Stimulated activated memory B cell treated with anti-CD40 and anti-IgM and Interleukin-4, amounts not matched to agents 10 μg/mL and 1 μg/mL and 100 μg/mL, for 72 hours (primary cell): ENCODE measurements at regions not wholly inside any gene's neighbourhood (a gene's known extent, or its start where the extent isn't known, plus 50 kb on each side); places are given as distances from the start of the nearest gene placed in this dataset.

ENCODE experiments used
- ATAC-seq: fragments of 150-1000 bp; cut with Tn5 transposase; 2 replicates; pipeline ENCODE4 v1.10.0; 2021
- H3K27ac Mint-ChIP-seq: one replicate; pipeline ENCODE4 v1.8.0; 2022; ENCODE audit warnings: mild to moderate bottlenecking, mixed read lengths
- H3K27me3 Mint-ChIP-seq: one replicate; pipeline ENCODE4 v1.8.0; 2022; ENCODE audit warnings: mixed read lengths
- H3K36me3 Mint-ChIP-seq: one replicate; pipeline ENCODE4 v1.8.0; 2022; ENCODE audit warnings: mixed read lengths
- H3K4me1 Mint-ChIP-seq: one replicate; pipeline ENCODE4 v1.8.0; 2022; ENCODE audit warnings: mixed read lengths
- H3K4me3 Mint-ChIP-seq: one replicate; pipeline ENCODE4 v1.8.0; 2022; ENCODE audit warnings: mild to moderate bottlenecking, moderate library complexity, mixed read lengths
- H3K9me3 Mint-ChIP-seq: one replicate; pipeline ENCODE4 v1.8.0; 2022; ENCODE audit warnings: mixed read lengths

DNA sequence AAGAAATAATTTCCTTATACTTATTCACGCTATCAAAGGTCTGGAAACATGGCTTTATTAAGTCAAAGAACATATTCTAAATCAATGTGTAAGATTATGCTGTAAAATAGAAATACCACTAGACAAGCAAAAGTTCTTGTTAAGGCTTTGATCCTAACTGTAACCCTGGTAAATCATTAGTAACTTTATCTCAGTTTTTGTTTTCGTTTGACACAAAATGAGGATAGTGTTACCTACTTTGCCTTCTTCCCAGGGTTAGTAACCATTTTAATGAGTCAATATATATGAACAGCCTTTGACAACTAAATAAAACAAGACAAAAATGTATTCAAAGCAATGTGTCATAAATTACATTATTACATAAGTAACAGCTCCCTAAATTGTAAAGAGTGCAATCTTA is 1336.3 kb downstream of the FAM181B start:
- no peaks in the 10 kb centered on the region for H3K4me1 Mint-ChIP-seq
- no peak overlapping the region for H3K27ac Mint-ChIP-seq
- H3K36me3 Mint-ChIP-seq, result no peaks in the 10 kb centered on the region
- ATAC-seq, result no peak
- H3K4me3 Mint-ChIP-seq, result no peak overlapping the region
- no peaks in the 10 kb centered on the region for H3K27me3 Mint-ChIP-seq
- no peaks in the 10 kb centered on the region for H3K9me3 Mint-ChIP-seq

DNA sequence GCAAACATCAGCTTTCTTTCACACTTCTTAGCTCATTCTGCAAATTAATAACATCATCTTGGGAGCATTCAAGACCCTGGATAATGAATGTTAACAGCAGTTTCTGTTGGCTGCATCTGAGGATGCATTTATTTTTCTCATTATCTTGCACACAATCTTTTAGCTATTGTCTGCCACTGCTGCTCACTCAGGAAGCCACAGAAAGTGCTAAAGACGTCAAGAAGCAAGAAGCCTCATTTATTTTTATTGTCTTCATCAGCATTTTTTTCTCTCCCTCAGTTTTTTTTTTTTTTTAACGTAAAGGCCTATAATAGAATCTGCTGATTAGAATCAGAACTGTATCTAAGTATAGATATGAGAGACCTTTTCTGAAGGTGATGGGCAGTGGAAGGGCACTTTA is 1339.4 kb downstream of the FAM181B start:
- H3K4me3 Mint-ChIP-seq, result no peak overlapping the region
- no peaks in the 10 kb centered on the region for H3K36me3 Mint-ChIP-seq
- no peaks in the 10 kb centered on the region for H3K4me1 Mint-ChIP-seq
- no peaks in the 10 kb centered on the region for H3K27me3 Mint-ChIP-seq
- no peak overlapping the region for H3K27ac Mint-ChIP-seq
- no peaks in the 10 kb centered on the region for H3K9me3 Mint-ChIP-seq
- no peak for ATAC-seq

DNA sequence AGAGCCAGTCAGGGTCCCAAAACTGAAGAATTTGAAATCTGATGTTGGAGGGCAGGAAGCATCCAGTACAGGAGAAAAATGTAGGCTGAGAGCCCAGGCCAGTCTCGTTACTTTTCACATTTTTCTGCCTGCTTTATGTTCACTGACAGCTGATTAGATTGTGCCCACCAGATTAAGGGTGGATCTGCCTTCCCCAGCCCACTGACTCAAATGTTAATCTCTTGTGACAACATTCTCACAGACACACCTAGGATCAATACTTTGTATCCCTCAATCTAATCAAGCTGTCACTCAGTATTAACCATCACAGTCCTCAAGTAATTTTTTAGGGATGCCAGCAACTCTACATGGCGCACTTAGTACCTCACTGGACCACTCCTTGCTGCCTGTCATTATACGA is 1345.3 kb downstream of the FAM181B start:
- ATAC-seq, result no peak
- Mint-ChIP-seq H3K36me3 (no peaks in the 10 kb centered on the region), H3K27ac (no peak overlapping the region), H3K27me3 (no peaks in the 10 kb centered on the region), H3K4me3 (no peak overlapping the region), H3K9me3 (peaks cover 5% of the 10 kb centered on the region), H3K4me1 (no peaks in the 10 kb centered on the region)

DNA sequence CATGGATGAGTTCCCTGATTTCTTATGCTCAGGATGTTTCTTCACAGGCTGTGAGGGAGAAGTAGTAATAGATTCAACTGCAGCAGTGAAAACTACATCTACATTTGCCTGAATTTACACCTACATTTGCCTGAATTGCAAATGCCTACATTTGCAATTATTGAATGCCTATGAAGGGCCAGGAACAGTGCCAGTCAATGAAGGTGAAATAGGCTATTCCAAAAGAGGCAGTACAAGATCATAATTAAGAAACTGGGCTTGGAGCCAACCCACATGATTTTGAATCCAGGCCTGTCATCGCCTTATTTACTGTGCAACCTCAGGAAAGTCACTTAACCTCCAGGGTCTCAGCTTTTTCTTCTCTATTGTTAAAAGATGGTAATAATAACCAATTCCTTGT is 1353.3 kb downstream of the FAM181B start:
- H3K27me3 Mint-ChIP-seq, result no peaks in the 10 kb centered on the region
- no peak overlapping the region for H3K4me3 Mint-ChIP-seq
- no peak for ATAC-seq
- H3K9me3 Mint-ChIP-seq, result no peaks in the 10 kb centered on the region
- H3K4me1 Mint-ChIP-seq, result no peaks in the 10 kb centered on the region
- H3K36me3 Mint-ChIP-seq, result no peaks in the 10 kb centered on the region
- H3K27ac Mint-ChIP-seq, result no peak overlapping the region

DNA sequence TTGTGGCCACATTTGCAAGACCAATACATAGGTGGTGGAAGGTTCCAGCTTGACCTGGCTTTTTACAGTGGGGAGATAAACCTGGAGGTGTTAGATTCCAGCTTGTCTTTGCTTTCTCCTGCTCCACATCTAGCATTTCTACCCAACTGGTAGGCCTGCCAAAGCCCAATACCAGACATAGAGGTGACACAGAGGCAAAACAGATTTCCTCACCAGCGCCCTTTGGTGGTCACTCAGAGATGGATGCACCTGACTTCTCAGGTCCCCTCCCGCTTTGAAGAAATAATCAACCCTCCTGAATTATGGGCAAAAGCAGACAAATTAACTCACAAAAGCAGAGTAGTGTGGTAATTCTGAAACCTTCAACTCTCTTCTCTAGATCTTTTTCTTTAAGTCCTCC is 1356.2 kb downstream of the FAM181B start:
- Mint-ChIP-seq H3K27ac (no peak overlapping the region), H3K4me1 (no peaks in the 10 kb centered on the region), H3K4me3 (no peak overlapping the region), H3K36me3 (no peaks in the 10 kb centered on the region), H3K27me3 (no peaks in the 10 kb centered on the region), H3K9me3 (peaks cover 8% of the 10 kb centered on the region)
- ATAC-seq, result no peak

DNA sequence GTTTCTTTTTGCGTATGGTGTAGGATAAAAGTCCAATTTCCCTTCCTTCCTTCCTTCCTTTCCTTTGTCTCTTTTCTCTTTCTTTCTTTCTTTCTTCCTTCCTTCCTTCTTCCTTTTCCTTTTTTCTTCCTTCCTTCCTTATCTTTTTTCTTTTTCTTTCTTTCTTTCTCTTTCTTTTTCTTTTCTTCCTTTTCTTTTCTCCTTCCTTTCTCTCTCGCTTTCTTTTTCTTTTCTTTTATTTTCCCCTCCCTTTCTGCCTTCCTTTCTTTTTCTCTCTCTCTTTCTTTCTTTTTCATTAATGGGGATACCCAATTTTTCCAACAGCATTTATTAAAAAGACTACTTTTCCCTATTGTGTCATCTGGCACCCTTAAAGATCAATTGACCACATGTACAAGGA is 1359.7 kb downstream of the FAM181B start:
- Mint-ChIP-seq H3K9me3 (peaks cover 10% of the 10 kb centered on the region), H3K4me3 (no peak overlapping the region), H3K36me3 (no peaks in the 10 kb centered on the region), H3K27me3 (no peaks in the 10 kb centered on the region), H3K27ac (no peak overlapping the region), H3K4me1 (no peaks in the 10 kb centered on the region)
- no peak for ATAC-seq

DNA sequence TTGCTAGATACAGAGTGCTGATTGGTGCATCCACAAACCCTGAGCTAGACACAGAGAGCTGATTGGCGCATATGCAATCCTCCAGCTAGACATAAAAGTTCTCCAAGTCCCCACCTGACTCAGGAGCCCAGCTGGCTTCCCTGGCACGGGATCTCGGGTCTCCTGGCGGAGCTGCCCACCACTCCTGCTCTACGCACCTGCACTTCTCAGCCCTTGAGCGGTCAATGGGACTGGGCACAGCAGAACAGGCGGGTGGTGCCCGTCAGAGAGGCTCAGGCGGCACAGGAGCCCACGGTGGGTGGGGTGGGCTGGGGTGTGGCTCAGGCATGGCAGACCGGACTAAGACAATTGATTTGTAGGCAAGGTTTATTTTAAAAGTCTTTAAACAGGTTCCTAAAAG is 1365.5 kb downstream of the FAM181B start:
- Mint-ChIP-seq H3K9me3 (peaks cover 7% of the 10 kb centered on the region), H3K4me3 (no peak overlapping the region), H3K4me1 (no peaks in the 10 kb centered on the region), H3K27ac (no peak overlapping the region), H3K27me3 (no peaks in the 10 kb centered on the region), H3K36me3 (no peaks in the 10 kb centered on the region)
- no peak for ATAC-seq

DNA sequence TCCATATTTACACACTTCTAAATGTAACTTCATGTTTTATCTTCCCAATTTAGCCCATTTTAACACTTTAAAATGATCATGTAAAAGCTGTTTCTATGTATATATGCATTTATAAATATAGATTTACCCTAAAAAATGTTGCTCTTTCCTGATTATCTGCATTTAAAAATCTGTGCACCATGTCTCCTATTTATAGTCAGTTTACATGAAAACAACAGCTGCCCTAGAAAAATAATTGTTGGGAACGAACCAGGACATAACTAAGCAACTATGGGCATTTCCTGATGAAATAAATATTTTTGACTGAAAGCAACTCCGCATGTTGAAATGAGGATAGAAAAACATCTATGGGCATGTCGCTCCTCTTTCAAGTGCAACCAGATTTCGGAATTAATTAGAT is 1368.2 kb downstream of the FAM181B start:
- Mint-ChIP-seq H3K4me3 (no peak overlapping the region), H3K36me3 (no peaks in the 10 kb centered on the region), H3K4me1 (no peaks in the 10 kb centered on the region), H3K27me3 (no peaks in the 10 kb centered on the region), H3K27ac (no peak overlapping the region), H3K9me3 (peaks cover 7% of the 10 kb centered on the region)
- no peak for ATAC-seq

DNA sequence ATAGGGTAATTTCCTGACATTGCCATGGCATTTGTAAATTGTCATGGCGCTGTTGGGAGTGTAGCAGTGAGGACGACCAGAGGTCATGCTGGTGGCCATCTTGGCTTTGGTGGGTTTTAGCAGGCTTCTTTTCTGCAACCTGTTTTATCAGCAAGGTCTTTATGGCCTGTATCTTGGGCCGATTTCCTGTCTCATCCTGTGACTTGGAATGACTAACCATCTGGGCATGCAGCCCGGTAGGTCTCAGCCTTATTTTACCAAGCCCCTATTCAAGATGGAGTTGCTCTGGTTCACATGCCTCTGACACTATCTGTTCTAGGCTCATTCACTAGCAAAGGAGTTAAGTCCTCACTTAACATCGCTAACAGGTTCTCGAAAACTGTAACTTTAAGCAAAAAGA is 1374.2 kb downstream of the FAM181B start:
- no peaks in the 10 kb centered on the region for H3K27me3 Mint-ChIP-seq
- no peak overlapping the region for H3K27ac Mint-ChIP-seq
- H3K36me3 Mint-ChIP-seq, result no peaks in the 10 kb centered on the region
- ATAC-seq, result no peak
- no peak overlapping the region for H3K4me3 Mint-ChIP-seq
- peaks cover 13% of the 10 kb centered on the region for H3K9me3 Mint-ChIP-seq
- no peaks in the 10 kb centered on the region for H3K4me1 Mint-ChIP-seq

DNA sequence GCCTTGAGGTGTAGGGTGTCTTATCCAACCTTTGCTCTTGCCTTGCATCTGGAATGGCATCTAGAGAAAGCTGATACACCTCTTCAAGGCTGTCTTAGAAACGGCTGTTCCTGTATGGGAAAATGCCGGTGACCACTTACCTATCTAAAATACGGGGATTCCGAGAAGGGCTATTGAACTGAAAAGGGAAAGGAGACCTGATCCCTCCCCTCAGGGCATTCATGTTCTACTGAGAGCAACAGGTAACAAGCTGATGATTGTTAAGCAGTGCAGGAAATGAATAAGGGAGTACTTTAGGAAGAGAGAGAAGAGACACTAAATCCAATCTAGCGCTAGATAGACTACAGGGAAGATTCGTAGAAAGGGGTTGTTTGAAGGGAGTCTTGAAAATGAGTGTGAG is 1388.1 kb downstream of the FAM181B start:
- no peak overlapping the region for H3K4me3 Mint-ChIP-seq

DNA sequence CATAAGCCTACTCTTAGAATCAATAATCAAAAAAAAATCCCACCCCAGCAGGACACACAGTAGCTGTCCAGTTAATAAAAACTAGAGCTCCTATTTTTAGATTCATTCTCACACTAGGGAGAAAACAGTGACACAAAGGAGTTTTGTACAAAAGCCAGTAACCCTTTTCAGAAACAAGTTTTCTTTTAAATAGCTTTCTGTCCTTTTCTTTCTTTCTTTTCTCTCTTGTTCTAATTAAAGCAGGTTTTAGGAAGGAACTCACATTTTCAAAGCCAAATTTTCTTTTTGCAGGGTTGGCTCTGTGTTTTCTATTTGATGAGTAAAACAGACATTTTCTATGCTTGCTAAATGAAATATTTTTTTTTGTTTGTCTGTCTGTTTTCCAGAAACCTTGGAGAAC is 1390.7 kb downstream of the FAM181B start:
- Mint-ChIP-seq H3K36me3 (no peaks in the 10 kb centered on the region), H3K9me3 (peaks cover 4% of the 10 kb centered on the region), H3K27me3 (no peaks in the 10 kb centered on the region), H3K27ac (no peak overlapping the region), H3K4me3 (no peak overlapping the region), H3K4me1 (no peaks in the 10 kb centered on the region)
- no peak for ATAC-seq

More for the DNA sequence above, 1388.1 kb downstream of the FAM181B start:
- Mint-ChIP-seq H3K4me1 (no peaks in the 10 kb centered on the region), H3K27me3 (no peaks in the 10 kb centered on the region), H3K36me3 (no peaks in the 10 kb centered on the region), H3K27ac (no peak overlapping the region), H3K9me3 (peaks cover 4% of the 10 kb centered on the region)
- peak; percentile 20 for ATAC-seq

DNA sequence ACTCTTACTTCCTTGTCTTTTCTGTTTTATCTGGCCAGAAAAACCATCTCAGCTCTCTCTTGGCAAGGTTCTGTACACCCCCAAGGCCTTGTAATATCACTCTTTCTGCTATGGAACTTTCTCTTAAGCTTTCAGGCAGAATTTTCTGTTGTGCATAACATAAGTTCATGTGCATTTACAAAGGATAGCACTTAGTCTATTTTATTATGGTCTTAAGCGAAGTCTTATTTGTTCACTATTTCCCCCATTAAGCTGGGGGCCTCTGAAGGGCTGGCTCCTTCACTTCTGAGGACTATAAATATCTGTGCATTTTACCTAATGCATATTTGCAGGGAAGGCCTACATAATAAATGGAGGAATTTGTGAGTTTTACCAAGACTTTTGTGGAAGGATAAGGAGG is 1393.4 kb downstream of the FAM181B start:
- Mint-ChIP-seq H3K36me3 (no peaks in the 10 kb centered on the region), H3K4me3 (no peak overlapping the region), H3K27ac (no peak overlapping the region), H3K9me3 (no peaks in the 10 kb centered on the region), H3K4me1 (no peaks in the 10 kb centered on the region), H3K27me3 (no peaks in the 10 kb centered on the region)
- ATAC-seq, result no peak

DNA sequence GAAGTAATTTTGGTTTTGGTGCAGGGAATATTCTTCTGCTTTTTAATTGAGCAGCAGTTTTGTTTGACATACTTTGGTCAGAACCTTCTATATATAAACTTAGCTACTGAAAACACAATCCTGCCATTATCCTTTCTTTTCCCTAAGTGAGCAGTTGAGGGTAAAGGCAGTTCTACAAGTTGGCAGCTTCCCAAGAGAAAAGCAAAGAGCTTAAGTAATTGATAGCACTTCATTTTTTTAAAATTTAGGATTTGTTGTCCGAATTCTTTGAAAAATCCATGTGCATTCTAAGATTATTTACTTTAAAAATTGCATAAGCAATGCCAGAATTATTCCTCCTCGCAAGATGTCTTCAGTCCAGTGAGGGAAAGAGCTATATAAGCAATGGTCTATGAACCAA is 1394.1 kb downstream of the FAM181B start:
- ATAC-seq, result no peak
- H3K36me3 Mint-ChIP-seq, result no peaks in the 10 kb centered on the region
- no peaks in the 10 kb centered on the region for H3K27me3 Mint-ChIP-seq
- no peak overlapping the region for H3K4me3 Mint-ChIP-seq
- H3K27ac Mint-ChIP-seq, result no peak overlapping the region
- H3K9me3 Mint-ChIP-seq, result no peaks in the 10 kb centered on the region
- H3K4me1 Mint-ChIP-seq, result no peaks in the 10 kb centered on the region

DNA sequence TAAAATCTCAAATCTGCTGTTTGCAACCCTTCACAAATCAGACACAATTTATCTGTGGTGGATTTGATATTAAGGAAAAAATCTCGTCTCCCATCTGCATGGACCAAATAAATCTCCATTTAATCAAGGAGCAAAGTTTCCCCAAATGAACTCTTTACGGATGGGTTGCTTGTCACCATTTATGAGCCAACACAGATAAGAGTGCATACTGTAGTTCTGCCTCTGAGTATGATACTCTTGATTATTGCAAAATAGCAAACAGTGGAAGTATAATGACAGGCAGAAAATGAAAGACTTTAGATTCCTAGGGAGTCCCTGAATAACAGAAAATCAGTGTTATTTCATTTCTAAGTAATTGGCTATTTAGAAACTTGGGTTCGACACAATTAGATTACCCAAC is 1395.9 kb downstream of the FAM181B start:
- Mint-ChIP-seq H3K36me3 (no peaks in the 10 kb centered on the region), H3K27ac (no peak overlapping the region), H3K4me1 (no peaks in the 10 kb centered on the region), H3K27me3 (no peaks in the 10 kb centered on the region), H3K4me3 (no peak overlapping the region), H3K9me3 (no peaks in the 10 kb centered on the region)
- no peak for ATAC-seq

DNA sequence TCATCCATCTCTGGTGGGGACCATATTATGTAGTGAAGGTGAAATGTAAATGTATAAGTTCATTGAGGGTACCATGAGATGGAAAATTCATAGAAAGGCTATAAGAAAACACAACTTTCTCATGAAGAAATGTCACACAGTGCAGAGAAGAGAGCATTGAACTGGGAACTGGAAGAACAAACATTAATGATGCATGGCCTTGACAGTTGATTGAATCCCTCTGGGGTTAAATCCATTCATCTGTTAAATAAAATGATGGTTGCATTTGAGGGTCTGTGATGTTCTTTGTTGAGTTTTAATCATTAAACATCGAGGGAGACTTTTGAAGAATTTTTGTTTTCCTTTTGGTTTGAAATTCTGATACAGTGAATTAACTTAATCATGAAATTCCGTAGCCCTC is 1401.4 kb downstream of the FAM181B start:
- no peak overlapping the region for H3K4me3 Mint-ChIP-seq
- no peaks in the 10 kb centered on the region for H3K36me3 Mint-ChIP-seq
- ATAC-seq, result no peak
- H3K27ac Mint-ChIP-seq, result no peak overlapping the region
- no peaks in the 10 kb centered on the region for H3K27me3 Mint-ChIP-seq
- H3K4me1 Mint-ChIP-seq, result no peaks in the 10 kb centered on the region
- peaks cover 7% of the 10 kb centered on the region for H3K9me3 Mint-ChIP-seq

DNA sequence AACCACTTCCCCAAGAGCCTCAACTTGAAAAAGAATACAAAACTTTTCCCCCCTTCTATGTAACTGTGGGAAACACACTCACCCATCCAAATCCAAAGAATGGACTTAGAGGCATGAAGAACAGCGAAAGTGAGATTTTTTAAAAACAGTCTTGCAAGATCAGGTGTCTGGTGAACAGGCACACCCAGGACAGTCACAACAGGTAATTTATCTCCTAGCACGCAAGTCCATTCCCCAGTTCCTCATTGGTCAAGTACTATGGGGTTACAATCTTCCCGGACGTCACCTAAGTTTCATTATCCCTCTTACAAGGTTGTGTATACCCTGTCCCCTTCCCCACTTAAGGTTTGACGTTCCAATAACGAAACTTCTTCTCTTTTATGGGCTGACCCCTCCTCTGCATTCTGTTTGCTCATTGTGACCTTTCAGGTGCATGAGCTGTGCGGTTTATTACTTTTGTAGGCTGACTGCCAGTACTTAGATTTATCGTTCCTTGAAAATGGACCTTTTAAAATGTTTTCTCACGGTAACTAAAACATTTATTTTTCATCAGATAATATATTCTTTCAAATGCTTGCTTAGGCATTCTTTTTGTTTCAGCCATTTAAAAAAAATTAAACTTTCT is 1401.9 kb downstream of the FAM181B start:
- Mint-ChIP-seq H3K27ac (no peak overlapping the region), H3K4me1 (no peaks in the 10 kb centered on the region), H3K36me3 (no peaks in the 10 kb centered on the region), H3K27me3 (no peaks in the 10 kb centered on the region), H3K4me3 (no peak overlapping the region), H3K9me3 (peaks cover 7% of the 10 kb centered on the region)
- no peak for ATAC-seq

DNA sequence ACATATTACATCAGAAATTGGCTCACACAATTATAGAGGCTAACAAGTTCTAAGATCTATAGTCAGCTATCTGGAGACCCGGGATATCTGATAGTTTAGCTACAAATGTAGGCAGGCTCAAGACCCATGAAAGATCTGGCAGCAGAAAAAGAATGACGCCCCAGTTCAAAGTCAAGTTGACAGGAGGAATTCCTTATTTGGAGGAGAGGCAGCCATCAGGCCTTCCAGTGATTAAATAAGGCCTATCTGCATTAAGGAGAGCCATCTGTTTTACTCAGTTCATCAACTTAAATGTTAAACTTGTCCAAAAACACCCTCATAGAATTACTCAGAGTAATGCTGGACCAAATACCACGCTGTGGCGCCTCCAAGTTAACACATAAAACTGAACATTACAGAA is 1402.6 kb downstream of the FAM181B start:
- Mint-ChIP-seq H3K27ac (no peak overlapping the region), H3K4me1 (no peaks in the 10 kb centered on the region), H3K27me3 (no peaks in the 10 kb centered on the region), H3K9me3 (peaks cover 7% of the 10 kb centered on the region), H3K36me3 (no peaks in the 10 kb centered on the region), H3K4me3 (no peak overlapping the region)
- no peak for ATAC-seq
